Esophagus squamous epithelium (tissue), 4 donors: ENCODE measurements at regions not wholly inside any gene's neighbourhood (a gene's known extent, or its start where the extent isn't known, plus 50 kb on each side); places are given as distances from the start of the nearest gene placed in this dataset.

Experiments used
- CTCF ChIP-seq, 6 experiments: fragments of 450-650 bp in 4 of 6; fragments of 200-600 bp in 2 of 6; sonication (generic) in 2 of 6; IDR thresholded peaks; one replicate each; pipeline ENCODE4 v1.5.1; 2016 to 2019; ENCODE audit warnings: antibody characterized with exemption in 6 of 6, mild to moderate bottlenecking in 4 of 6, moderate library complexity in 4 of 6
- POLR2A ChIP-seq, 4 donors: fragments of 450-650 bp; IDR thresholded peaks; one replicate each; pipeline ENCODE4 v1.6.1; 2017; ENCODE audit warnings: antibody characterized with exemption in 4 of 4, mild to moderate bottlenecking in 4 of 4, moderate library complexity in 3 of 4

- TF ChIP-seq CTCF (IDR thresholded peaks at IDR 0.05) = no peak
- TF ChIP-seq POLR2A (IDR thresholded peaks at IDR 0.05) = no peak
Observed at GRCh38 chr5:164191240-164191639, 685.8 kb downstream of the MAT2B start.
